ENCODE measurements at regions not wholly inside any gene's neighbourhood (a gene's known extent, or its start where the extent isn't known, plus 50 kb on each side); places are given as distances from the start of the nearest gene placed in this dataset.

DNA sequence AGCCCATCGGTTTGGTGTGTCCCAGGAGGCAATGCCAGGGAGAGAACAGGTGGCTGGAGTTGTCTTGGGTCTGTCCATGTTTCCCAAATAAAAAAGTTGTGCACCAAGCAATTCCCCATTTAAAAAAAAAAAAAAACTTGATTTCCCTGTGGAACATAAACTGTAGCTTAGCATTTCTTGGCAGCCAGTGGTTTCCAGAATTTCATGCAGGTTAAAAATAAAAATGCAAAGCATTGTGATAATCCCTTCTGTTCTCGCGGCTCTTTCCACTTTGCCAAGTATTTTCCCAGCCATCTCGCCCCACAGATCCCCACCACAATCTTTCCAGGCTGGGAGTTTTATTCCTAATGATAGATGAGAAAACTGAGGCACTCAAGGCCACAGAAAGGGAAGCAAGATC is 51.4 kb upstream of the MSX1 start:
- no peak for DNase-seq (ENCODE audit: low read depth in 4 of 4, low spot score in 1 of 4)

DNA sequence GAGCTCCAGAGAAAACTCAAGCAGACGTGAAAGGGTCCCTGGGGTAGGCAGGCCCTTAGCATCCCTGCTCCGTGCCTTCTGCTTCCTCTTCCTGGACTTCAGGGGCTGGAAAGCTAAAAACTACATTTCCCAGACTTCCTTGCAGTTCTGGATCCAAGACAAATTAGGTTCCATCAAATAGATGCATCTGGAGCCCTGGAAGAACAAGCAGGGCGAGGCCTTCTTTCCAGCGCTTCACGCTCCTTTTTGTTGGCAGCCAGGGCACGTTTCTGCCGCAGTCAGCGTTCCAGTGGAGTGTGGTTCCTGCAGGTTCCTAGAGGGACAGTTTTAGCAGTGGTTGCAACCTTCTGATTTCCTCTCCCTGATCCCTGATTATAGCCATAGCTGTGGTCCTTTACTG is 53.6 kb upstream of the MSX1 start:
- no peak for DNase-seq (ENCODE audit: low read depth in 4 of 4, low spot score in 1 of 4)

DNA sequence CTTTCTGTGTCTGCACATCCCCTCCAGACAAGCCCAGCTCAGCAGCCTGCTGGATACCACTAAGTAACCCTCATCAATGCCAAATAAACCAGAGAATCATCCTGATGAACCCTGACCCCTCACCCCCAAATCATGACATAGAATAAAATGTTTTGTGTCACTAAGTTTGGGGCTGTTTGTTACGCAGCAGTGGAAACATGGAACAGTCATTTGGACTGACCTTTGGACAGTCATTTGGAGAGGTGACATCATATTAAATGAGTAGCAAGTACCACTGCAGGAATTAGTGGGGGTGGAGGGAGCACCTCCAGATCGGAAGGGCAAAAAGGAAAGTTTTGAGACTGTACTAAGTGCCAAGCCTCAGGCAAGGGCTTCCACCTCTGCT is 55.6 kb upstream of the MSX1 start:
- DNase-seq (ENCODE audit: low read depth in 4 of 4, low spot score in 1 of 4), result no peak

DNA sequence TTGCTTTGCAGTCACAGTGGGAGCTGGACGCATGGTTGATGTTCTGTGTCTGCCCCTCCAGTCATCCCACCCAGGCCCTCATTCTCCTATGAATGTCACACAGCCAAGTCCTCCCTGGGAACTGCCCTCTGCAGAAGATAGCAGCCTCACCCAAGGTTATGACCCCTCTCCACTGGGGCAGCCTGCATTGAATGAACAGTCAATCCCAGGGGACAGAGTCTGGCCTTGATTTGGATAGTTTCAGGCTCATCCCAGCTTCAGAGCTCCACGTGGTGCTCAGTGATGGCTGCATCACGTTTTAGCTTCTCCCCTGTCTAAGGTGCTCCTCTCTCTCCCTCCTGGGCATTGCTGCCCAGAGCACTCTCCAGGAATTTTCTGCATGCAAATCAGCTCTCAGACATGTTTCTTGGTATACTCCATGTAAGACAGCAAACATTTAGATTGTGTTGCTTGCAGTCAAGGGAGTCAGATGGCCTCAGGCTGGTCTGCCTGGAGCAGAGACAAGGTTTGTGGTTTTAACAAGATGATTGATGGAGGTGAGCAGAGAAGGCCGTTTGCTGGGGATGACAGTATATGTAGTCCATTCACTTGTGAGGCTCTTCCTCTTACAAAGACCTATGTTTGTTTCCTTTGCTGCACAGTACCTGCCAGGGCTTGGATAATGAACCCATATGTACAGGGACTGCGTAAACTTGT is 56.1 kb upstream of the MSX1 start:
- DNase-seq (ENCODE audit: low read depth in 4 of 4, low spot score in 1 of 4), result no peak

DNA sequence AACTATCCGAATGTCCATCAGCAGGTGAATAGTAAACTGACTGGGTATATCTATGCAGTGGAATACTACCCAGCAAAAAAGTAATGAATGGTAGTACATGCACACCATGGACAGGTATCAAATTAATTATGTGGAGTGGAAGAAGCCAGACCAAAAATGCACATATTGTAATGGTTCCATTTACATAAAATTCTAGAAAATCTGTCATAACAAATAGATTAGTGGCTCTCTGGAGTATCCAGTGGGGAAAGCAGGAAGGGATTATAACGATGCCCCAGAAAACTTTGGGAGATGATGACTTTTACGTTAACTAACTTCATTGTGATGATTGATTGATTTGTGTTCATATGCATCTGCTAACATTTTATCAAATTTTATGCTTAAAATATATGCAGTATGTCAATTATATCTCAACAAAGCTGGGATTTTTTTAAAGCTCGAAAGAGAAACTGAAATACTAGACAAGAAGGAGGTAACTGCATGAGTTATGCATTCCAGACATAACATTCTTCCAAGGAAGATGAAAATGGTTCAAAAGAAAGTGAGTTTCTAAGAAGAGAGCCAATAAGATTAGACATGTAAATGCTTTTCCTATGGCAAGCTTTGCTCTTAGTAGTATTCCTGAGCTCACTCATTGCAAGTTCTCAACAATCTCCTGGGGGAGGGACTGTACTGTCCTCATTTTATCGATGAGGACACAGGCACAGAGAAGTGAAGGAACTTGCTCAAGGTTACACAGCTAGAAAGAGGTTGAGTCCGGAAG is 58.6 kb upstream of the MSX1 start:
- DNase-seq (ENCODE audit: low read depth in 4 of 4, low spot score in 1 of 4), result no peak

DNA sequence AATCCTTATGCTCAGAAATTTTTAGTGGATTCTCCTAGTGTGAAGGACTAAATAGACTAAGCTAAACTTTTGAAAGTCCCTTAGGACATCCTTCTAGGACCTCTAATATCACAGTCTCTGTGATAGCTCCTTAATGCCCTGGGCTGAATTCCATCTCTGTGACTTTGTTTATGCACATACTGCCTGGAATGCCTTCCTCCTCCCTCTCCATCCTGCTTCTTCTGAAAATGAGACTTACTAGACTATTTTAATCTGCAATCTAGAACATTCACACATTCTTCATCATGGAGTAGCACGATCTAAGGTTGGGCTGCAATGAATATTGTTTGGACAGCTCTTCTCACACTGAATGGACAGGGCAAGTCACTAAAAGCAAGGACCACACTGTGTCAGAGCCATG is 65.0 kb upstream of the MSX1 start:
- DNase-seq (ENCODE audit: low read depth in 4 of 4, low spot score in 1 of 4), result no peak

DNA sequence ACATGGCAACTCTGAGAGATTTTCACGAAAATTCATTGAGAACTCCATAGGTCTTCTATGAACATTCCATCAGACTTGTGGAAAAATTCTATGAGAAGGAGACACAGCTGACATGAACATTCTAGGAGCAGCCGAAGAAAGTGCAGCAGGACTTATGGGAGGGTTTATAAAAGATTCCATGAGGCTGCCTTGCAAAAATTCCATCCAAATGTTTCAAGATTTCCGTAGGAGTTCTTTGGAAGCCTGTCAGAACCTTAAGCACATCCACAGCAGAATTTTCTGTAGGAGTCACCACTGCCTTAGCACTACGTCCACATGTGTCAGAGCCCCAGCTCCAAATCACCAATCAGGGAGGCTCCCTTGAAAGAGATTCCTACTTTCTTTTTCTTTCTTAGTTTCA is 67.0 kb upstream of the MSX1 start:
- DNase-seq (ENCODE audit: low read depth in 4 of 4, low spot score in 1 of 4), result no peak

DNA sequence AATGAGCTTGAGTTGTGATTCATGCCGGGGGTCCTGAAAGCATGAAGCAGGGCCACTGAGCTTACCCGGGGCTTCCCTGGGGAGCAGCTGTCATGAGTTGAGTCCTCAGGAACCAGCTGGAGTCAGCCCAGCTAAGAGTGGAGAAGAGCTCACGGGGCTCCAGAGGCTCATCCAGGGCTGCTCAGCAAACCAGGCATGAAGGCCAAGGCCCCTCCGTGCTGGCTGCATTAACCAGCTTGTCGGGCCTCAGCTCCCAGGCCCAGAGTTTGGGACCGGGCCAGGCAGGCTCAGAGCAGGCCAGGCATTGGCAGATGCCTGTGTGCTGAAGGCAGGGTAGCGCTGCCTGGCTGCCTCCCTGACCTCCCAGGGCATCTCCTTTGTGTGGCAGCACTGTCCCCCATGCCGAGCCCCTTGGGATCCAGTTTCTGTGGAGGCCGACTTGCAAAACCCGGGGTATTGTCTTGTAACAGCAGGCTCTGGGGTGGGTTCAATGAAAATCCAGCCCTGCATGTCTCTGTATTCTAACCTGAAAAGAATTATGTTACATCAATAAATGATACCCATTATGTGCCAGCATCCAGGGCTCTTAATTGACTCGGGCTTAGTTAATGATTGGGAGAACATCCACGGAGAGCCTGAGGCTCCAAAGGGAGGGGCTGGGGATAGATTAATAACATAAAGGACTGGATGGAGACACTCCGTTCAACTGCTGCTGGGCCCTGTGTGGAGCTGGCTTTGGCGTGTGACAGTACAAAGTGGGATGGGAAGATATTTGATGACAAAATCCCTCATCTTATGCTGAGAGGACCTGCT is 68.0 kb upstream of the MSX1 start:
- no peak for DNase-seq (ENCODE audit: low read depth in 4 of 4, low spot score in 1 of 4)

DNA sequence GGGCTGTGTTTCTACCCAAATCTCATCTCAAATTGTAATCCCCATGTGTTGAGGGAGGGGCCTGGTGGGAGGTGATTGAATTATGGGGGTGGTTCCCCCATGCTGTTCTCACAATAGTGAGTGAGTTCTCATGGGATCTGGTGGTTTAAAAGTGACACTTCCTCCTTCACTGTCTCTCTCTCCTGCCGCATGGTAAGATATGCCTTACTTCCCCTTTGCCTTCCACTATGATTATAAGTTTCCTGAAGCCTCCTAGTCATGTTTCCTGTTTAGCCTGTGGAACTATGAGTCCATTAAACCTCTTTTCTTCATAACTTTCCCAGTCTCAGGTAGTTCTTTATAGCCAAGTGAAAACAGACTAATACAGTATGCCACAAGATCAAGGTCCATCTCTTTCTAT is 70.0 kb upstream of the MSX1 start:
- DNase-seq (ENCODE audit: low read depth in 4 of 4, low spot score in 1 of 4), result no peak

DNA sequence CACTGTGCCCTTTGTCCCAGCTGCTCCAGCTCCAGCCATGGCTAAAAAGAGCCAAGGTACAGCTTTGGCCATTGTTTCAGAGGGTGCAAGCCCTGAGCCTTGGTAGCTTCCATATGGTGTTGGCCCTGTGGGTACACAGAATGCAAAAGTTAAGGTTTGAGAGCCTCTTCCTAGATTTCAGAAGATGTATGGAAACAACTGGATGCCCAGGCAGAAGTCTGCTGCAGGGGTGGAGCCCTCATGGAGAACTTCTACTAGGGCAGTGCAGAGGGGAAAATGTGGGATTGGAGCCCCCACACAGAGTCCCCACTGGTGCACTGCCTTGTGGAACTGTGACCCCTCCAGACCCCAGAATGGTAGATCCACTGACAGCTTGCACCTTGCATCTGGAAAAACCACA is 70.9 kb upstream of the MSX1 start:
- DNase-seq (ENCODE audit: low read depth in 4 of 4, low spot score in 1 of 4), result no peak

DNA sequence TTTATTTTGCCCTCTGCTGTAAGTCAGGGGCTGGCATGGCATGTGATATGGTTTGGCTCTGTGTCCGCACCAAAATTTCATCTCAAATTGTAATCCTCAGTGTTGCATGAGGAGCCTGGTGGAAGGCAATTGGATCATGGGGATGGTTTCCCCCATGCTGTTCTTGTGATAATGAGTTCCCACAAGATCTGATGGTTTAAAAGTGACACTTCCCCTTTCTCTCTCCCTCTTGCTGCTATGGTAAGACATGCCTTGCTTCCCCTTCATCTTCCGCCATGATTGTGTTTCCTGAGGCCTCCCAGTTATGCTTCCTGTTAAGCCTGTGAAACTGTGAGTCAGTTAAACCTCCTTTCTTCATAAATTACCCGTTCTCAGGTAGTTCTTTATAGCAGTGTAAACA is 72.0 kb upstream of the MSX1 start:
- no peak for DNase-seq (ENCODE audit: low read depth in 4 of 4, low spot score in 1 of 4)

DNA sequence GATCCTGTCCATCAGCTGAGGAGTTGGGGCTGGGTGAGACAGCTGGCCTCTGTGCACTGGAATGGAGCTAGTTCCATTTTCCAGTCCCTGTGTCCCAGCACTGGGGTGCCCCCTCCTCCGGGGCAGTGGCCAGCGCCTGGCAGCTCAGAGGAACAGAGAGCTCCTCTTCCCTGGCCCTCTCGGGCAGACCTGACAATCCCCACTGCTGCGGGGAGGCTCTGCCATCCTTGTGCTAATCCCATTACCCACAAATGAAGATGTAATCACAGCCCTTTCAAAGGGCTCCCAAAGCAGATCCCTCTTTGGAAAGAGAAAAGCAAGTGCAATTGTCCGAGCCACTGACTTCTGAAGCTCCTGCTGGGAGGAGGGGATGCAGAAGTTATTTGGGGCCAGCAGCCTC is 75.1 kb upstream of the MSX1 start:
- DNase-seq (ENCODE audit: low read depth in 4 of 4, low spot score in 1 of 4), result no peak

DNA sequence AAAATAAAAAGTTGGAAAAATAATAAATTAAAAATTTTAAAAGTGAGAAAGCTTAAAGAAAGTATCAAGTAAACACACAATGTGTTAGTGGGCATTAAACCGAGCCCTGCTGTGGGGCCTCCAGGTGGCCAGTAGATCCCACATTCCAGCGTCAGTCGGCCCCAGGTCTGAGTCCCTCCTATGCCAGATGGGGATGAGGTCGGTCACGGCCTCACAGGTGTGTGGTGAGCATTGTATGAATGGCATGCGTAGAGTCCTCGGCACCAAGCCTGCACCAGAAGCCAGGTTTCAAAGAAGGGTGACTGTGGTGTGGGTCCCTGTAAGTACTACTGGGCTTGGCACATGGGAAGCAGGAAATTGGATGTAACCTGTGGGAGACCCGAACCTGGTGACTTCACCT is 75.6 kb upstream of the MSX1 start:
- no peak for DNase-seq (ENCODE audit: low read depth in 4 of 4, low spot score in 1 of 4)

DNA sequence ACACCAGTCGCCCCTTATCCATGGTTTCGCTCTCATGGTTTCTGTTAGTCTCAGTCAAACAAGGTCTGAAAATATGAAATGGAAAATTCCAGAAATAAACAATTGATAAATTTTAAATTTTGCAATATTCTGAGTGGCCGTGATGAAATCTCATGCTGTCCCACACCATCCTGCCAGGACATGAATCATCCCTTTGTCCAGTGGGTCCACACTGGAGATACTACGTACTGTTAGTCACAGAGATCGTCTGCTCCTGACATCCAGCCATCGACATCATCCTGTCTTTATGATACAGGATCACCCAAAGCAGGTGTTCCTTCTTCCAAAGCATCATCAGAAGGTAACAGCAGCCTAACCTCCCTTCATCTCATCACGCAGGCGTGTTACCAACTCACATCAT is 76.5 kb upstream of the MSX1 start:
- no peak for DNase-seq (ENCODE audit: low read depth in 4 of 4, low spot score in 1 of 4)

DNA sequence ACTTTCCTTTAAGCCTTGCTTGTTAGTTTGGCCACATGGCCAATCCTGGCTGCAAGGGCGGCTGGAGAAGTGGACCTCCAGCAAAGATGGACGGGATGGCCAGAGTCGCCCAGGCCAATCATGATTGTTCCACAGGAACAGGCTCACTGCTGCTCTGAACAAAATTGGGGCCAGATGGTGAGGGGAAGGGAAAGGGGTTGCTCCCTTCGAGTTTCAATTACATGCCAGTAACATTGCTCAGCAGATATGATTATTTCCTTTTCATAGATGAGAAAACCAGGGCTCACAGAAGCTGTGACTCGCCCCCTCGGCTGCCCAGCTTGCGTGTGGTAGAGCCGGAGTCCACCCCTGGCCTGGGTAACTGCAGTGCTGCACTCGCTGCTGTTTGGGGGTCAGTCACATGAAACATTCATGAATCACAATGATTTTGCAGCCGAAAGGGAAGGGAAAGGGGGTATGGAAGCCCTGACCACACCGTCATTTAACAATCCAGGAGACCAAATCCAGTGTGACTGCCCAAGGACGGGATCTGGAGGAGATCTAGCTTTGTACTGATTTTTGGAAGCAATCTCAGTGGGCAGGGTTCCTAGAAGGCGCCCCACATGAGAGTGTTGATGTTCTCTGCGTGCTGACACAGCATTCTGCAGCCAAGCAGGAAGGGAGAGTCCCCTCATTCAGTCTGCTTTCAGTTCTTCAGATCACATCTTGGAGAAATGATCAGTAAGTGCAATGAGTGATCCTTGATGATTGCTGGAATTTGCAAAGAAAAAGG is 77.3 kb upstream of the MSX1 start:
- no peak for DNase-seq (ENCODE audit: low read depth in 4 of 4, low spot score in 1 of 4)

DNA sequence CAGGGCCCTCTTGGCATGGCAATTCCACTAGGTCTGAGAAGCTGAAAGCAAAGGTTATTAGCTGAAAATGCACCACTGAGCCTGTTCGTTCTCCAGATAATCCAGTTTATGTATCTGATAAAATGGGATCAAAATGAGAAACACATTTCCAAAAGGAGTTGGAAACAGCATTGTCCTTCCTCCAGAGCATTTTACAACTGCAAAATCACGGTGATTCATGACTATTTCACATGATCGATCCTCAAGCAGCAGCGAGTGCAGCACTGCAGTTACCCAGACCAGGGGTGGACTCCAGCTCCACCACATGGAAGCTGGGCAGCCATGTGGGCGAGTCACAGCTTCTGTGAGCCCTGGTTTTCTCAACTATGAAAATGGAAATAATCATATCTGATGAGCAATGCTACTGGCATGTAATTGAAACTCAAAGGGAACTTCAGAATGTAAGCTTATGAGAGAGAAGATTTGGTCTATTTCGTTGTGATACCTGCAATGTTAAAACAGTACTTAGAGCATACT is 78.7 kb upstream of the MSX1 start:
- no peak for DNase-seq (ENCODE audit: low read depth in 4 of 4, low spot score in 1 of 4)

DNA sequence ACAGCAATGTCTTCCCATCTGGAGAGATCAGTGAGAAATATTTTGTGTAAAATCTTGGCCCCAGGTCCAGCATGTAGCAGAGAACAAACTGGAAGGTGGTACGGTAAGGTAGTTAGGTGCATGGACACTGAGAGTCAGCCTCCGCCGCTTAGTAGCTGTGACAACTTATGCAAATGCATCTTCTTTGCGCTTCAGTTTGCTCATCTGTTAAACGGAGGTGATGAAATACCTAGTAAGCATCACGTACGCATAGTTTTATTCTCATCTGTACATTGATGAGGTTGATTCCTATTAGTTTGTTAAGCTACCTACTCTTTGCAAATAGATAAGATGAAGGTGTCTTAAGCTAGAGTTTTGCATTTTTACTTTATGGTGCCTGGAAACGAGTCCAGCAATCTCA is 80.0 kb upstream of the MSX1 start:
- no peak for DNase-seq (ENCODE audit: low read depth in 4 of 4, low spot score in 1 of 4)

DNA sequence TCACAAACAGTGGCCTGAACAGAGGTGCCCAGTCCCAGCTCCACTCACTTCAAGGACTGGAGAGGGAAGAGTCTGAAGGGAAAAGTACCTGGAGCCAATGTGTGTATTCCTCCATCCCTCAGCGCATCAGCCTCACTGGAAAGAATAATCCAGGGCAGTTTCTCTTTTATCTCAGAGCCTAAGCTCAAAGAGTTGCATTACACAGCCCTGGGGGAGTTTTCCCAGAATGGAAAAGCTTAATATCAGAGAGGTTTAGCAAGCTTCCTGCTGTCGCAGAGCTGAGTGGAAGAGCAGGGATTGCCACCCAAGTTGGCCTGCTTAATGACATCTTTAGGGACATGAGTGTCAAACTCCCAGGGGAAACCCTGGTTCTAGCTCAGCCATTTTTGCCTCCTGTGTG is 80.4 kb upstream of the MSX1 start:
- DNase-seq (ENCODE audit: low read depth in 4 of 4, low spot score in 1 of 4), result no peak

DNA sequence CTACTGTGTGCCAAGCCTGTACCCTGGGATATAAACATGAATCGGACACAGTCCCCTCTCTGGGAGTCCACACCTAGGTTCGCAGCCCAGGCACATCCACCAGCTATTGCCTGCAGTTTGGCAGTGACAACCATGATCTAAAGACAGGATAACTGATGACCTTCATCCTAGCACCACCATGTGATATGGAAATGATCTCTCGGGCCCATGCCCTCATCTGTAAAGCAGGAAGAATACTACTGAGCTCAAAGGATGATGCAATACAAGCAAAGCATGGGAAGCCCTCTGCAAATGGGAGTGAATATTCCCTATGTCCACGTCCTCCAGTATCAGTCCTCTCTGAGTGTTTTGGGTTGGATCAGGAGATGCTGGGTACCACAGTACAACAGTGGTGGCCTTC is 80.9 kb upstream of the MSX1 start:
- DNase-seq (ENCODE audit: low read depth in 4 of 4, low spot score in 1 of 4), result no peak

DNA sequence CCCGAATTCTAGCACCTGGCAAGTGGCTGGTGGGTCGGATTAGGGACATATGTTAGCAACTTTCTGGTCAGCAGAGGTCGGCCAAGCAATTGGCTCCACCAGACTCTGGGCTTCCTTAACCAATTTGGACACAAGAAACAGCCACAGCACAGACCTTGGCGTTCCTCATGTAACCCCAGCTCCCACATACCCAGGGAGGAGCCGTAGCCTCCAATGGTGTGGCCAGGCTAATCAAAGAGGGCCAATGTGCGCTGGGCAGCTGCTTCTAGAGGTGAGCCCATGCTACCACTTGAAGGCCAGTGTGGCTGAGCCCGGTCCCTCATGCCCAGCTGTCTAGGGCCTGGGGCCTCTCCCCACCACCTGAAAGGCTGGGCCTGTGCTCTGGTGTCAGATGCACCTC is 82.5 kb upstream of the MSX1 start:
- DNase-seq (ENCODE audit: low read depth in 4 of 4, low spot score in 1 of 4), result no peak

DNA sequence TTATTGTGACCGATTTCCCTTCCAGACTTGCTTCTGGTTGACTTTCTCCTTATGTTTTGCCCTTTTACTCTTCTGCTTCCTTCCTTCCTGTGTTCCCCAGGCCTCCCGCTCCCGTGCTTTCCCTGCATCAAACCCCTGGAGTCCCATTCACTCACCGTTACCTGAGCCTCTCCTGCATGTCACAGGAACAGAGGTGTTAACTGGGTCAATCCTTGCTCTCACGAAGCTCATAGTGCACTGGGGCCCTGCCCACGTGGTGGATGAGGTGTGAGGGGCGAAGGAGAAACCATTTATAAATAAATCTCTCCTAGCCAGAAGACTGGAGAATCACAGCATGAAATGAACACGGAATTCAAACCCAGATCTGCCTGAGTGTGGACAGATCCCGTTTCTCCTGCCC is 83.1 kb upstream of the MSX1 start:
- DNase-seq (ENCODE audit: low read depth in 4 of 4, low spot score in 1 of 4), result no peak

Data from stimulated activated CD4-positive, alpha-beta T cell treated with anti-CD3 and anti-CD28 coated beads, Interleukin-1b, Interleukin-23, amount 100 ng/mL, for 24 hours (primary cell).